ENCODE measurements at regions not wholly inside any gene's neighbourhood (a gene's known extent, or its start where the extent isn't known, plus 50 kb on each side); places are given as distances from the start of the nearest gene placed in this dataset.

GRCh38 chrX:134167591-134168203 lies 69.3 kb upstream of the CCDC160 start:
- BruUV-seq (replicated peaks): no TSS peak
- no peaks in the 10 kb centered on the region for H3K9me1 ChIP-seq (replicated peaks; ENCODE audit: control insufficient read depth, extremely low read depth, insufficient read depth, low read length)
- H3K9ac ChIP-seq (replicated peaks; ENCODE audit: extremely low read depth, insufficient read depth, low read length): no peak overlapping the region
- no peaks in the 10 kb centered on the region for H3K9me3 ChIP-seq (replicated peaks; ENCODE audit: control insufficient read depth, insufficient read depth, low read length)
- no peak overlapping the region for H3K27ac ChIP-seq (ENCODE audit: insufficient read depth, low read depth, low read length)
- H3K4me3 ChIP-seq (replicated peaks in 1 of 3; ENCODE audit: insufficient read depth in 1 of 3, low read depth in 1 of 3, low read length in 3 of 3): no peak overlapping the region
- intact Hi-C loops (cut with micrococcal nuclease): no loop called here
- no peaks in the 10 kb centered on the region for H3K79me2 ChIP-seq (ENCODE audit: control insufficient read depth, insufficient read depth, low read length)
- TF ChIP-seq EZH2 (IDR thresholded peaks at IDR 0.05; ENCODE audit: borderline replicate concordance, low read depth, low read length, severe bottlenecking) (no peak), POLR2AphosphoS5 (IDR thresholded peaks at IDR 0.05; ENCODE audit: insufficient read depth, low read depth, low read length) (no peak), FOS (IDR thresholded peaks at IDR 0.05; ENCODE audit: borderline replicate concordance, insufficient read depth, low read length) (no peak), JUN (IDR thresholded peaks at IDR 0.05; ENCODE audit: borderline replicate concordance, insufficient read depth, insufficient read length, low read depth) (no peak), GATA2 (IDR thresholded peaks at IDR 0.05; ENCODE audit: insufficient read depth, insufficient read length, low read depth, low read length) (no peak), CTCF (IDR thresholded peaks at IDR 0.05; ENCODE audit: extremely low read depth in 1 of 2, insufficient read depth in 1 of 2, low read depth in 1 of 2, low read length in 2 of 2) (no peak), MYC (IDR thresholded peaks at IDR 0.05; ENCODE audit: low read depth, low read length) (no peak), MAX (IDR thresholded peaks at IDR 0.05; ENCODE audit: insufficient read depth, insufficient read length) (no peak)
- POLR2A ChIA-PET: no interaction called here
- dilution Hi-C loops (cut with MboI; ENCODE audit: extremely low pct_ligation_motif_present, low sequenced_read_pairs): no loop called here
- no peaks in the 10 kb centered on the region for H3K36me3 ChIP-seq (ENCODE audit: control insufficient read depth in 2 of 2, extremely low read depth in 1 of 2, insufficient read depth in 2 of 2, low read length in 2 of 2)
- no peak overlapping the region for H2AFZ ChIP-seq (ENCODE audit: low read depth, low read length)
- CTCF ChIA-PET: interaction anchor here (1.4 kb wide), 1 partner anchor 29 kb away, joined by 3 read pairs; no protein-coding TSS in a partner anchor
- FAIRE-seq: no peak
- H3K4me2 ChIP-seq (ENCODE audit: insufficient read depth, low read length): no peak overlapping the region
- no peaks in the 10 kb centered on the region for H3K4me1 ChIP-seq (ENCODE audit: control insufficient read depth, extremely low read depth, insufficient read depth, low read length)
- H3K27me3 ChIP-seq (ENCODE audit: control insufficient read depth in 2 of 2, insufficient read depth in 2 of 2, low read length in 2 of 2): peaks cover 5 to 12% of the 10 kb centered on the region in 2 experiments
- DNase-seq (ENCODE audit: low read depth, low spot score): no peak
- no peaks in the 10 kb centered on the region for H4K20me1 ChIP-seq (replicated peaks; ENCODE audit: control insufficient read depth, extremely low read depth, insufficient read depth, low read length)
